ENCODE measurements at regions not wholly inside any gene's neighbourhood (a gene's known extent, or its start where the extent isn't known, plus 50 kb on each side); places are given as distances from the start of the nearest gene placed in this dataset.

DNA sequence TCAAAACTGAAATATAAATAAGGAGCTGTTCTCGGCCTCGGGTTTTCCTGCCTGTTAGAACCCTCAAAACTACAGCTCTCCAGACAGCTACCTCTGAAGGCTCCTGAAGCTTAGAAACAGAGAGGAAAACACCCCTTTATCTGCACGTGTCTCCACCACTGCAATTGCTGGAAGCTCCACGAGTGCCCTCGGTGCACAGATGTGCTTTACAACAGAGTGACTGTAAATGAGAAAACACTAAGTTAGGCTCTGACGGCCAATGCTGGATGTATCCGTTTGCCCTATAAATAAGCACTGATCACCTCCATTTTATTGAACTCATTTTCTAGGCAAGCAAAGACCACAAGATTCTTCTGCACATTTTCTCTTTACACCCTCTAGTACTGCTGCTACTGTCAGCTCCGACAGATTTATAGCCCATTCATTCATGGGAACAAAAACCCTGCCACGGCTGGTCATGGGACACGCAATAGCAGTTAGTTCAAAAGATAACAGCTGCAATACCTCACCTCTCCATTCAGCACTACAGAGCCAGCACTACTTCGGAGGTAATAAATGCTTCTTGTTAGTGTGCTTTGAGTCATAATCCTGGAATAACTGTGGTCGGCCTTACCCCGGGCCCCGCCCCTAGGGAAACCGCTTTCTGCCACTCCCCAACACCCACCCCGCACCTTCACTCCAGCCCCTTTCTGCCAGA is 241.1 kb upstream of the ZNF507 start:
- Histone ChIP-seq H3K4me3 (ENCODE audit: low read depth, low read length) (no peak overlapping the region), H3K9me3 (ENCODE audit: control insufficient read depth, insufficient read depth, low read length) (no peaks in the 10 kb centered on the region), H3K27ac (ENCODE audit: low read depth, low read length) (no peak overlapping the region), H3K27me3 (ENCODE audit: control insufficient read depth, insufficient read depth, low read length) (no peaks in the 10 kb centered on the region)
- TF ChIP-seq, protein P1, sequence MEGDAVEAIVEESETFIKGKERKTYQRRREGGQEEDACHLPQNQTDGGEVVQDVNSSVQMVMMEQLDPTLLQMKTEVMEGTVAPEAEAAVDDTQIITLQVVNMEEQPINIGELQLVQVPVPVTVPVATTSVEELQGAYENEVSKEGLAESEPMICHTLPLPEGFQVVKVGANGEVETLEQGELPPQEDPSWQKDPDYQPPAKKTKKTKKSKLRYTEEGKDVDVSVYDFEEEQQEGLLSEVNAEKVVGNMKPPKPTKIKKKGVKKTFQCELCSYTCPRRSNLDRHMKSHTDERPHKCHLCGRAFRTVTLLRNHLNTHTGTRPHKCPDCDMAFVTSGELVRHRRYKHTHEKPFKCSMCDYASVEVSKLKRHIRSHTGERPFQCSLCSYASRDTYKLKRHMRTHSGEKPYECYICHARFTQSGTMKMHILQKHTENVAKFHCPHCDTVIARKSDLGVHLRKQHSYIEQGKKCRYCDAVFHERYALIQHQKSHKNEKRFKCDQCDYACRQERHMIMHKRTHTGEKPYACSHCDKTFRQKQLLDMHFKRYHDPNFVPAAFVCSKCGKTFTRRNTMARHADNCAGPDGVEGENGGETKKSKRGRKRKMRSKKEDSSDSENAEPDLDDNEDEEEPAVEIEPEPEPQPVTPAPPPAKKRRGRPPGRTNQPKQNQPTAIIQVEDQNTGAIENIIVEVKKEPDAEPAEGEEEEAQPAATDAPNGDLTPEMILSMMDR (IDR thresholded peaks at IDR 0.05; ENCODE audit: low read depth, low read length): no peak
- no peak for DNase-seq (ENCODE audit: low read depth, low spot score)
- ChIA-PET POLR2A (no interaction called here), CTCF (no interaction called here)

DNA sequence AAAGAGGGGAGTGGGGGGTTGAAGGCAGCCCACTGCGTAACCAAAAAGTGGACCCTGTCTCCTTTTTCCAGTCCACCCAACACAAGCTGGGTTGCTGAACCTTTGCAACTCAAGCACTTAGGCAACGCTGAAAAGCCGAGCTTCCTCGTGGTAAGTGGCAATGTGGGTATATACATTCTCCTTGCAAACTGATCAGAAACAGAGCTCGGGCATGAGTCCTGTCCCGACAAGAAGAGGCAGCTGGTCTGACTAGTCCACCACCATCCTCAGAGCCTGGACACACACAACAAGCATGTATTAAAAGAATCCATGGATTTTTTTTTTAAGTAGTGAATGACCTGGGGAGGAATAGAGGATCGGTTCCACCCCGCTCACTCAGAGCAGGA is 240.6 kb upstream of the ZNF507 start:
- POLR2A ChIA-PET: no interaction called here
- no peak overlapping the region for H3K4me3 ChIP-seq (ENCODE audit: low read depth, low read length)
- no peak for DNase-seq (ENCODE audit: low read depth, low spot score)
- TF ChIP-seq, protein P1 (IDR thresholded peaks at IDR 0.05; ENCODE audit: low read depth, low read length): no peak
- no peak overlapping the region for H3K27ac ChIP-seq (ENCODE audit: low read depth, low read length)
- H3K27me3 ChIP-seq (ENCODE audit: control insufficient read depth, insufficient read depth, low read length): no peaks in the 10 kb centered on the region
- CTCF ChIA-PET: no interaction called here
- H3K9me3 ChIP-seq (ENCODE audit: control insufficient read depth, insufficient read depth, low read length): no peaks in the 10 kb centered on the region

DNA sequence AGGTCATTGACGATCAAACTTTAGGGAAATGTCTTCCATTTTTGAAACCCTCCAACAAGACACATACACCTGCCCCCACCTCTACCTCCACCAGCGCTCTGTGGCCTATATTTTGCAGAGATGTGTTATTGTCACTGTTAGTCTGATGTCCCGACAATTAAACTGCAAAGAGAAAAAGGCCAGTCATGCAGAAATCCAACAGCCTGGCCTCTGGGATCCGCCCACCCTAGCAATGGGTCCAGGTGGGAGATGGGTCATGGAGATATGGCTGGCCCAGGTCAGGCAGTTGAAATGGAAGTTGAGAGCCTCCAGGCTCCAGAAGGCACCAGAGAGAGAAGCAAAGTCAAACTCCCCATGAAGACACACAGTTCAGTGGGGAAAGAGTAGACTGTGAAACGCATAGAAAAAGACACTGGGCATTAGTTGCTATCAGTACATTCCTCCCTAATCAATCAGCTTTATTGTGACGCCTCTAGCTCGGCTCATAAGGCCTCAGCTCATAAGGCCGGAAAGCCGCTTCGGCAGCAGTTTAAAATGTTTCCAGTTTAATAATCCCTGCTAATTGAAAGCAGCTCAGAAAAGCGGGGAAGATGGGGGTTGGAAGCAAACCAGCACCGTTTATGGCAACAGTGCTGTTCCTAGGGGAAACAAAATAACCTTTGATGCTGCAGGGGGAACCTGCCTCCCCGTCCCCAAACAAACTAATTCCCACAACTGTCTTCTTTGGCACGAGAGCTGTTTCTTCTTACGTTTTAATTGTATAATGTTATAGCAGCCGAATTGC is 239.7 kb upstream of the ZNF507 start:
- TF ChIP-seq, protein P1 (IDR thresholded peaks at IDR 0.05; ENCODE audit: low read depth, low read length): no peak
- DNase-seq (ENCODE audit: low read depth, low spot score): no peak
- Histone ChIP-seq H3K27me3 (ENCODE audit: control insufficient read depth, insufficient read depth, low read length) (no peaks in the 10 kb centered on the region), H3K9me3 (ENCODE audit: control insufficient read depth, insufficient read depth, low read length) (no peaks in the 10 kb centered on the region), H3K27ac (ENCODE audit: low read depth, low read length) (no peak overlapping the region), H3K4me3 (ENCODE audit: low read depth, low read length) (no peak overlapping the region)
- ChIA-PET CTCF (no interaction called here), POLR2A (no interaction called here)

DNA sequence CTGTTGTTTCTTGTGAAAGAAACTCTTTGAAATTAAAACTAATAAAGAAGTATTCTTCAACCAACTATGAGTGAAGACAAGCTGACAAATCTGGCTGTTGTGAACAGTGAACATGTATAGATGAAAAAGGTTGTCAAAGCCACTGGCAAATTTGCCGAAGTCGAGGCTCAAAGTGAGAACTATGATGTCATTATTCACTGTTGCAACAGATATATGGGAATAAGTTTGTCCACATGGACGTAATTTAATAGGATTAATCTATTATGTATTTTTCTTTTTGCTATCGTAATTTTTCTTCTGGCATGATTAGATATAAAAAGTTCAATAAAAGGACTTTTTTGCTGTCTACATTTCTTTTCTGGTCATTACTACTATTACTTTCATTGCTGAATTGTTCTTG is 223.2 kb upstream of the ZNF507 start:
- ChIA-PET POLR2A (no interaction called here), CTCF (no interaction called here)
- Histone ChIP-seq H3K27ac (ENCODE audit: low read depth, low read length) (no peak overlapping the region), H3K4me3 (ENCODE audit: low read depth, low read length) (no peak overlapping the region), H3K27me3 (ENCODE audit: control insufficient read depth, insufficient read depth, low read length) (no peaks in the 10 kb centered on the region), H3K9me3 (ENCODE audit: control insufficient read depth, insufficient read depth, low read length) (peaks cover 15% of the 10 kb centered on the region)
- TF ChIP-seq, protein P1 (IDR thresholded peaks at IDR 0.05; ENCODE audit: low read depth, low read length): no peak
- no peak for DNase-seq (ENCODE audit: low read depth, low spot score)

DNA sequence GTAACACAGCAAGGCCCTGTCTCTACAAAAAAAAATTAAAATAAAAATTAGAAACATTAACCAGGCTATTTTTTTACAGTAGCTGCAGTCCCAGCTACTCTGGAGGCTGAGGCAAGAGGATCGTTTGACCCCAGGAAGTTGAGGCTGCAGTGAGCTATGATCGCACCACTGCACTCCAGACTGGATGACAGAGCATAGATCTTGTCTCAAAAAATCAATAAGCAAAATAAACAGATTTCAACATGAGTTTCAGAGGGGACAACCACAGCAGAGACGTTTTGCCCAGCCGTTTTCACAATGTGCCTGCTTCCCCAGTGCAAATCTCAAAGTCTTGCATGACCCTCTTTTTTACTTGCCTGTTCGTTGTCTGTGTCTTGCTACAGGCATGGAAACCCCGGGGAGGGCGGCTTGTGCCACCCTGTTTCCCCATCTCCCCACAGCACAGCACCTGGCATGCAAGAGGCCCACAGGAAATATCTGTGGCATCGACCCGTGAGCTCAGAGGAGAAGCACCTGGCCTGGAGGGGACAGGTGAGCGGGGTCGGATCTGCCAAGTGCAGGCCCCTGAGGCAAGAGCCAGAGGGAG is 222.0 kb upstream of the ZNF507 start:
- Histone ChIP-seq H3K9me3 (ENCODE audit: control insufficient read depth, insufficient read depth, low read length) (peaks cover 15% of the 10 kb centered on the region), H3K4me3 (ENCODE audit: low read depth, low read length) (no peak overlapping the region), H3K27ac (ENCODE audit: low read depth, low read length) (no peak overlapping the region), H3K27me3 (ENCODE audit: control insufficient read depth, insufficient read depth, low read length) (no peaks in the 10 kb centered on the region)
- no peak for DNase-seq (ENCODE audit: low read depth, low spot score)
- POLR2A ChIA-PET: no interaction called here
- CTCF ChIA-PET: no interaction called here
- TF ChIP-seq, protein P1 (IDR thresholded peaks at IDR 0.05; ENCODE audit: low read depth, low read length): no peak

Data from AG04450 (cell line).